Nephron (organoid): ENCODE measurements at regions not wholly inside any gene's neighbourhood (a gene's known extent, or its start where the extent isn't known, plus 50 kb on each side); places are given as distances from the start of the nearest gene placed in this dataset.
A peak's percentile ranks its signal among the peaks of the same experiment; 100 is the strongest.

Experiments used
- H3K27ac Mint-ChIP-seq, 3 experiments: 2 replicates each; pipeline ENCODE4 v1.8.0; 2020; ENCODE audit warnings: mixed read lengths in 3 of 3, mild to moderate bottlenecking in 2 of 3, moderate library complexity in 1 of 3
- H3K27me3 Mint-ChIP-seq: 2 replicates; pipeline ENCODE4 v1.8.0; 2021; ENCODE audit warnings: low read depth, mild to moderate bottlenecking, moderate library complexity, mixed read lengths
- H3K36me3 Mint-ChIP-seq: 2 replicates; pipeline ENCODE4 v1.8.0; 2020; ENCODE audit warnings: low read depth, mixed read lengths
- H3K4me1 Mint-ChIP-seq: 2 replicates; pipeline ENCODE4 v1.8.0; 2020; ENCODE audit warnings: mixed read lengths
- H3K4me3 Mint-ChIP-seq, 3 experiments: 2 replicates each; pipeline ENCODE4 v1.8.0; 2020; ENCODE audit warnings: mild to moderate bottlenecking in 3 of 3, mixed read lengths in 3 of 3, moderate library complexity in 2 of 3
- H3K9me3 Mint-ChIP-seq: 2 replicates; pipeline ENCODE4 v1.8.0; 2020; ENCODE audit warnings: mixed read lengths
- CTCF ChIP-seq, 3 experiments: fragments of 200-600 bp; sonication (generic); IDR thresholded peaks; one replicate each; pipeline ENCODE4 v1.5.0; 2021; ENCODE audit warnings: antibody characterized with exemption in 3 of 3; ENCODE audit not compliant: unreplicated experiment in 3 of 3

DNA sequence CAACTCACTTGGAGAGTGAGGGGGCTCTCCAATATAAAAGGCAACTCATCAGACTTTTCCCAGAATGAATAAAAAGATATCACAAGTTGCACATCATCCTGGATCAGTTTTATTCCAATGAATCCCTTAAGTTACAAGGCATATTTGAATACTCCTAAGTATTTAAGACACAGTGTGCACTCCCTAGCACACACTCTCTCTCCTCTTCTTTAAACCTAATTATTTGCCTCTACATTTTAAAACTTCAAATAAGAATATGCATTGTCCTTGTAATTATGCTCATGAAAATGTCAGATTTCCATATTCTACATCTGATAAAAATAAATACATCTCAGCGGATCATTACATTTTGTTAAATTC lies 273.6 kb downstream of the ADGB start:
- peaks cover 35% of the 10 kb centered on the region for H3K4me1 Mint-ChIP-seq
- TF ChIP-seq CTCF (IDR thresholded peaks at IDR 0.05; ENCODE audit: unreplicated experiment in 3 of 3): no peak
- H3K27ac Mint-ChIP-seq: peak overlapping the region in 2 of 3 experiments; percentile 18 to 41
- no peaks in the 10 kb centered on the region for H3K36me3 Mint-ChIP-seq
- peaks cover 6% of the 10 kb centered on the region for H3K27me3 Mint-ChIP-seq
- H3K9me3 Mint-ChIP-seq: no peaks in the 10 kb centered on the region
- no peak overlapping the region for H3K4me3 Mint-ChIP-seq

DNA sequence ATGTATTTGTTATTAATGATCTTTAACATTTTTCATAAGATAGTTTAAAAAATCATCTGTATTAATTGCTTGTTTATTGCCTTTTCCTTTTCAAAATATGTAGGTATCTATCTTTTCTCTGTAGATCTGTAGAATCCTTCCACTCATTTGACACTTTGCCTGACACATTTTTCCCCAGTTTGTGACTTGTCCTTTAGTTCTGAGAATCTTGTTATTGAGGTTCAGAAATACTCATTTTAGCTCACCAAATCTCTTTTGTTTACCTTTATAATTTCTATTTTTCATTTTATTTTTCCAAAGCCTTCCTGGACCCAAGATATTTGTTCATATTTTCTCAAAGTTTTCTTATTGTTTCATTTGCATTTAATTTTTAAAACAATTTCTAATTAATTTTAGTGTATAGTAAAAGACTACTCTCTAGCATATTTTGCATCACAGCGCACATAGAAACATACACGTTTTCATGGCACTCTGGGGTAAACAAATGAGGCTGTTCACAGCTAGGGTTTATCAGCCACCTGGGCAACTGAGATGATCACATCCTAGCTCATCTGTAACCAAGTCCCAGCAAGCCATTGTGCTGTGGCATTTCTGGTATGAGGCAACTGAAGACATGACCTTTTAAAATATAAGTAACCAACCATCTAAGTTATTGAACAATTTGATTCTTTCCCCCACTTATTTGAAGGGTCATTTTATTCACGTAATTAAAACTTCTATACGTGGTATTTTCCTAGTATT lies 275.7 kb downstream of the ADGB start:
- H3K9me3 Mint-ChIP-seq: no peaks in the 10 kb centered on the region
- no peak for TF ChIP-seq CTCF (IDR thresholded peaks at IDR 0.05; ENCODE audit: unreplicated experiment in 3 of 3)
- H3K4me3 Mint-ChIP-seq: no peak overlapping the region
- H3K4me1 Mint-ChIP-seq: peaks cover 22% of the 10 kb centered on the region
- H3K27me3 Mint-ChIP-seq: peaks cover 3% of the 10 kb centered on the region
- no peaks in the 10 kb centered on the region for H3K36me3 Mint-ChIP-seq
- H3K27ac Mint-ChIP-seq: no peak overlapping the region

DNA sequence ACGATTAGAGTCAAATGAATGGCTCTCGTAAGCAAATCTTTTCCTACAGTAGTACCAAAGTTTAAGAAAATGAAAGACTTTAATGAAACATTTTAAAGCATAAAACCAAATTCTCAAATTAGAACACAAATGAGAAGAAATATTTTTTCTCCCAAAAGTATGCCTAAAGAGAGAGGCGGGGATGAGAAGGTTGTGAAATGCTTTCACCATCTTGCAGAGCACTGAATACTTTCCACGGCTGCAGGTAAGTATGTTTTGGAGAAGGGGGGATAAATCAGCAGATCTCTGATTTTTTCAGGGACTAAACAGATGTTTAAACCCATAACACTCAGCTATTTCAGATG lies 277.1 kb downstream of the ADGB start:
- Mint-ChIP-seq H3K27me3 (peaks cover 3% of the 10 kb centered on the region), H3K9me3 (no peaks in the 10 kb centered on the region), H3K36me3 (no peaks in the 10 kb centered on the region), H3K4me3 (no peak overlapping the region), H3K27ac (no peak overlapping the region), H3K4me1 (peaks cover 22% of the 10 kb centered on the region)
- no peak for TF ChIP-seq CTCF (IDR thresholded peaks at IDR 0.05; ENCODE audit: unreplicated experiment in 3 of 3)

GRCh38 chr6:146876271-146877151 lies 277.7 kb downstream of the ADGB start:
- H3K4me3 Mint-ChIP-seq: no peak overlapping the region
- H3K27me3 Mint-ChIP-seq: peaks cover 3% of the 10 kb centered on the region
- H3K9me3 Mint-ChIP-seq: no peaks in the 10 kb centered on the region
- peaks cover 24% of the 10 kb centered on the region for H3K4me1 Mint-ChIP-seq
- H3K27ac Mint-ChIP-seq: no peak overlapping the region
- H3K36me3 Mint-ChIP-seq: no peaks in the 10 kb centered on the region
- no peak for TF ChIP-seq CTCF (IDR thresholded peaks at IDR 0.05; ENCODE audit: unreplicated experiment in 3 of 3)

- peaks cover 17% of the 10 kb centered on the region for H3K4me1 Mint-ChIP-seq
- no peak overlapping the region for H3K4me3 Mint-ChIP-seq
- H3K36me3 Mint-ChIP-seq: no peaks in the 10 kb centered on the region
- no peaks in the 10 kb centered on the region for H3K27me3 Mint-ChIP-seq
- H3K9me3 Mint-ChIP-seq: no peaks in the 10 kb centered on the region
- H3K27ac Mint-ChIP-seq: no peak overlapping the region
- no peak for TF ChIP-seq CTCF (IDR thresholded peaks at IDR 0.05; ENCODE audit: unreplicated experiment in 3 of 3)
Observed at GRCh38 chr6:146878168-146878951, 279.6 kb downstream of the ADGB start.
